Coronary artery (tissue), 2 donors: ENCODE measurements at regions not wholly inside any gene's neighbourhood (a gene's known extent, or its start where the extent isn't known, plus 50 kb on each side); places are given as distances from the start of the nearest gene placed in this dataset.

ENCODE experiments used
- DNase-seq: peaks from one replicate; pipeline ENCODE4 v3.0.0-alpha.2; 2017; ENCODE audit warnings: low spot score
- H3K27ac ChIP-seq, 2 donors: fragments of 200-600 bp; sonication (generic); one replicate each; pipeline ENCODE4 v1.5.1; 2016 to 2019
- H3K4me3 ChIP-seq: fragments of 200-600 bp; sonication (generic); 2 replicates; pipeline ENCODE4 v1.5.1; 2016; ENCODE audit warnings: mild to moderate bottlenecking, moderate library complexity
- TF ChIP-seq, protein P1 (sequence below): fragments of 200-600 bp; sonication (generic); IDR thresholded peaks from one replicate; pipeline ENCODE4 v1.5.1; 2019; ENCODE audit warnings: antibody characterized with exemption

GRCh38 chr3:104137116-104137515 lies 1229.6 kb upstream of the ALCAM start:
- Histone ChIP-seq H3K4me3 (no peak overlapping the region), H3K27ac (no peak overlapping the region)
- DNase-seq = no peak
- TF ChIP-seq, protein P1, sequence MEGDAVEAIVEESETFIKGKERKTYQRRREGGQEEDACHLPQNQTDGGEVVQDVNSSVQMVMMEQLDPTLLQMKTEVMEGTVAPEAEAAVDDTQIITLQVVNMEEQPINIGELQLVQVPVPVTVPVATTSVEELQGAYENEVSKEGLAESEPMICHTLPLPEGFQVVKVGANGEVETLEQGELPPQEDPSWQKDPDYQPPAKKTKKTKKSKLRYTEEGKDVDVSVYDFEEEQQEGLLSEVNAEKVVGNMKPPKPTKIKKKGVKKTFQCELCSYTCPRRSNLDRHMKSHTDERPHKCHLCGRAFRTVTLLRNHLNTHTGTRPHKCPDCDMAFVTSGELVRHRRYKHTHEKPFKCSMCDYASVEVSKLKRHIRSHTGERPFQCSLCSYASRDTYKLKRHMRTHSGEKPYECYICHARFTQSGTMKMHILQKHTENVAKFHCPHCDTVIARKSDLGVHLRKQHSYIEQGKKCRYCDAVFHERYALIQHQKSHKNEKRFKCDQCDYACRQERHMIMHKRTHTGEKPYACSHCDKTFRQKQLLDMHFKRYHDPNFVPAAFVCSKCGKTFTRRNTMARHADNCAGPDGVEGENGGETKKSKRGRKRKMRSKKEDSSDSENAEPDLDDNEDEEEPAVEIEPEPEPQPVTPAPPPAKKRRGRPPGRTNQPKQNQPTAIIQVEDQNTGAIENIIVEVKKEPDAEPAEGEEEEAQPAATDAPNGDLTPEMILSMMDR = no peak

DNA sequence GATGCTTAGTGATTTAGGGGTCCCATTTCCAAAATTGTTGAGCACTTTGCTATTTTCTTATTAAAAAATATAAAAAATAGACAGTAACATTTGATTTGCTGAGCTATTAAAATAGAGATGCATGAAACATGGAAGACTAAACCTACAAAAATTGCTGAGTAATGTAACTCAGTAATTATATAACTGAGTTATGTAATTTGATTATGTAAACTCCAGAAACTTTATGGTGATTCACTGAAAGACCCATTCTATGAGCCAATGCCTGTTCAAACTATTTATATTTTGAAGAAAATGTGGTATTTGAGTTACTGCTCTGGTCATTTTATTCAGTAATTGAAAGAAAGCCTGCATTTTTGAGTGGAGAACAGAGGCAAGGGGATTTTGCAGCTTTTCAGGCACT lies 1221.5 kb upstream of the ALCAM start:
- no peak overlapping the region for H3K27ac ChIP-seq
- H3K4me3 ChIP-seq = no peak overlapping the region
- DNase-seq = no peak
- TF ChIP-seq, protein P1 = no peak

DNA sequence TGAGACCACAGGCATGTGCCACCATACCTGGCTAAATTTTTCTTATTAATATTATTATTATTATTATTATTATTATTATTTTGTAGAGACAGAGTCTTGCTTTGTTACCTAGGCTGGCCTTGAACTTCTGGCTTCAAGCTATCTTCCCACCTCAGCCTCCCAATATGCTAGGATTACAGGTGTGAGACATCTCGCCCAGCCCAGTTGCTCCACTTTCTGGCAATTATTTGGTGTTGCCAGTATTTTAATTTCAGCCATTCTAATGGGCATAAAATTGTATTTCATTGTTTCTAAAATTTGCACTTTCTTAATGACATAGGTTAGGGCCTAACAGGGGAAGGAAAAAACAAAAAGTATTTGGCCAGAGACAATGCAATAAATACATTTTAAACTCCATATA lies 1217.6 kb upstream of the ALCAM start:
- no peak overlapping the region for H3K4me3 ChIP-seq
- TF ChIP-seq, protein P1 = no peak
- H3K27ac ChIP-seq = no peak overlapping the region
- DNase-seq = no peak

GRCh38 chr3:104150724-104151123 lies 1216.0 kb upstream of the ALCAM start:
- no peak for DNase-seq
- TF ChIP-seq, protein P1 = no peak
- Histone ChIP-seq H3K4me3 (no peak overlapping the region), H3K27ac (no peak overlapping the region)

DNA sequence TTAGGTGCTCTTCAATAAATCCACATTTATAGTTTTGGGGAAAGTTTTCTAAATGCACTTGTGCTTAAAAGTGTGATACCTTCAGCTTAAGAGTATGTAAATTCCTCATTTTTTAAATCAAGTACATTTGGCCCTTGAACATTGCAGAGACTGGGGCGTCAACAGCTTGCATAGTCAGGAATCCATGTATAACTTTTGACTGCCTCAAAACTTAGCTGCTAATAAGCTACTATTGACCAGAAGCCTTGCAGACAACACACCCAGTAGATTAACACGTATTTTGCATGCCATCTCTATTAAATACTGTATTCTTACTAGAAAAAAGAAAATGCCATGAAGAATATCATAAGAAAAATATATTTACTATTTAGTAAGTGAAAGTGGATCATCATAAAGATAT lies 1211.8 kb upstream of the ALCAM start:
- no peak overlapping the region for H3K27ac ChIP-seq
- TF ChIP-seq, protein P1 = no peak
- H3K4me3 ChIP-seq = no peak overlapping the region
- DNase-seq = no peak

GRCh38 chr3:104165866-104166265 lies 1200.8 kb upstream of the ALCAM start:
- DNase-seq = no peak
- TF ChIP-seq, protein P1 = no peak
- no peak overlapping the region for H3K27ac ChIP-seq
- no peak overlapping the region for H3K4me3 ChIP-seq

GRCh38 chr3:104168386-104168785 lies 1198.3 kb upstream of the ALCAM start:
- no peak overlapping the region for H3K27ac ChIP-seq
- TF ChIP-seq, protein P1 = no peak
- H3K4me3 ChIP-seq = no peak overlapping the region
- no peak for DNase-seq
